ENCODE measurements at regions not wholly inside any gene's neighbourhood (a gene's known extent, or its start where the extent isn't known, plus 50 kb on each side); places are given as distances from the start of the nearest gene placed in this dataset.

- Histone ChIP-seq H3K4me3 (ENCODE audit: low read length) (no peak overlapping the region), H3F3A (ENCODE audit: control insufficient read depth, insufficient read depth) (no peaks in the 10 kb centered on the region), H3K36me3 (ENCODE audit: control insufficient read depth, low read length) (no peaks in the 10 kb centered on the region), H3K27me3 (ENCODE audit: control insufficient read depth, low read length) (no peaks in the 10 kb centered on the region; the same call in 1 of the 2 replicates), H3K4me1 (ENCODE audit: control insufficient read depth, low read length) (peaks cover 16% of the 10 kb centered on the region), H3K27ac (ENCODE audit: low read depth, low read length) (no peak overlapping the region), H4K20me1 (ENCODE audit: control insufficient read depth, insufficient read depth, low read depth, low read length) (no peaks in the 10 kb centered on the region), H3K9me2 (replicated peaks; ENCODE audit: control insufficient read depth, low read length) (no peaks in the 10 kb centered on the region), H3K9me3 (ENCODE audit: control insufficient read depth, insufficient read depth, low read length) (peaks cover 9% of the 10 kb centered on the region), H3K79me2 (ENCODE audit: control insufficient read depth, low read length) (no peaks in the 10 kb centered on the region), H3K4me2 (ENCODE audit: low read length) (no peak overlapping the region)
- TF ChIP-seq CTCF (IDR thresholded peaks at IDR 0.05; ENCODE audit: low read depth, low read length, poor library complexity, severe bottlenecking) (no peak), EZH2phosphoT487 (IDR thresholded peaks at IDR 0.05; ENCODE audit: borderline replicate concordance, low read length) (no peak)
Observed at GRCh38 chr11:45041596-45041995, 90.9 kb upstream of the TP53I11 start.

- Histone ChIP-seq H3K27ac (ENCODE audit: low read depth, low read length) (no peak overlapping the region), H3K4me3 (ENCODE audit: low read length) (no peak overlapping the region), H3K27me3 (ENCODE audit: control insufficient read depth, low read length) (no peaks in the 10 kb centered on the region; the same call in 1 of the 2 replicates), H3F3A (ENCODE audit: control insufficient read depth, insufficient read depth) (no peaks in the 10 kb centered on the region), H3K79me2 (ENCODE audit: control insufficient read depth, low read length) (no peaks in the 10 kb centered on the region), H3K9me3 (ENCODE audit: control insufficient read depth, insufficient read depth, low read length) (peaks cover 9% of the 10 kb centered on the region), H3K36me3 (ENCODE audit: control insufficient read depth, low read length) (no peaks in the 10 kb centered on the region), H3K4me1 (ENCODE audit: control insufficient read depth, low read length) (peaks cover 7% of the 10 kb centered on the region), H4K20me1 (ENCODE audit: control insufficient read depth, insufficient read depth, low read depth, low read length) (no peaks in the 10 kb centered on the region), H3K4me2 (ENCODE audit: low read length) (no peak overlapping the region), H3K9me2 (replicated peaks; ENCODE audit: control insufficient read depth, low read length) (no peaks in the 10 kb centered on the region)
- TF ChIP-seq CTCF (IDR thresholded peaks at IDR 0.05; ENCODE audit: low read depth, low read length, poor library complexity, severe bottlenecking) (no peak), EZH2phosphoT487 (IDR thresholded peaks at IDR 0.05; ENCODE audit: borderline replicate concordance, low read length) (no peak)
Observed at GRCh38 chr11:45042560-45042959, 91.9 kb upstream of the TP53I11 start.

- Histone ChIP-seq H3K4me3 (ENCODE audit: low read length) (no peak overlapping the region), H3K36me3 (ENCODE audit: control insufficient read depth, low read length) (no peaks in the 10 kb centered on the region), H3K27me3 (ENCODE audit: control insufficient read depth, low read length) (no peaks in the 10 kb centered on the region; the same call in 1 of the 2 replicates), H3K79me2 (ENCODE audit: control insufficient read depth, low read length) (no peaks in the 10 kb centered on the region), H3K4me2 (ENCODE audit: low read length) (no peak overlapping the region), H3K27ac (ENCODE audit: low read depth, low read length) (no peak overlapping the region), H3K4me1 (ENCODE audit: control insufficient read depth, low read length) (peaks cover 4% of the 10 kb centered on the region; the same call in 1 of the 2 replicates), H3F3A (ENCODE audit: control insufficient read depth, insufficient read depth) (no peaks in the 10 kb centered on the region), H4K20me1 (ENCODE audit: control insufficient read depth, insufficient read depth, low read depth, low read length) (no peaks in the 10 kb centered on the region), H3K9me2 (replicated peaks; ENCODE audit: control insufficient read depth, low read length) (no peaks in the 10 kb centered on the region), H3K9me3 (ENCODE audit: control insufficient read depth, insufficient read depth, low read length) (peaks cover 7% of the 10 kb centered on the region)
- TF ChIP-seq CTCF (IDR thresholded peaks at IDR 0.05; ENCODE audit: low read depth, low read length, poor library complexity, severe bottlenecking) (no peak), EZH2phosphoT487 (IDR thresholded peaks at IDR 0.05; ENCODE audit: borderline replicate concordance, low read length) (no peak)
Observed at GRCh38 chr11:45043755-45044475, 93.2 kb upstream of the TP53I11 start.

All from DOHH2 (cell line).